ENCODE measurements at regions not wholly inside any gene's neighbourhood (a gene's known extent, or its start where the extent isn't known, plus 50 kb on each side); places are given as distances from the start of the nearest gene placed in this dataset.

GRCh38 chr15:47157827-47158226 is 559.5 kb upstream of the SEMA6D start:
- no peaks in the 10 kb centered on the region for H3K27me3 ChIP-seq
- no peak for TF ChIP-seq CTCF (IDR thresholded peaks at IDR 0.05)
- intact Hi-C loops (cut with DNase I), result no loop called here
- no peaks in the 10 kb centered on the region for H3K9me3 ChIP-seq
- no peaks in the 10 kb centered on the region for H3K4me1 ChIP-seq
- DNase-seq (ENCODE audit: low spot score in 2 of 2), result no peak
- no peaks in the 10 kb centered on the region for H3K36me3 ChIP-seq
- no peak overlapping the region for H3K27ac ChIP-seq
- no peak overlapping the region for H3K4me3 ChIP-seq

DNA sequence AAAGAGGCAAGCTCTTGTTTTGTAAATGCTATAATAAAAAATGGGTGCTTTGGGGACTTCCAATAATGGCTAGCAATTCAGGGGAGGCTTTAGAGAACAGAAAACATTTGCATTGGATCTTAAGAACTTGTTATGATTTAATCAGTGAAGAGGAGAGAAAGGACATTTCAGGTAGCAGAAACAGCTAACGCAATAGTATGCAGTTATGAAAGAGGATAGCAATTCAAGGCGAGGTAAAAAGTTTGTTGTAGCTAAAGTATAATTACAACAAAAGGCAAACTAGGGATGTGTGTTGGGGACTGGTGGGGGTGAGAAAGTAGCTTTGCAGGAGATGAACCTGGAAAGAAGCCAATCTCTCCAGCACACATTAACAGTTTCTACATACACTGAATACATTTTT is 558.7 kb upstream of the SEMA6D start:
- intact Hi-C loops (cut with DNase I), result no loop called here
- TF ChIP-seq CTCF (IDR thresholded peaks at IDR 0.05), result no peak

GRCh38 chr15:47177177-47177576 is 540.1 kb upstream of the SEMA6D start:
- H3K27ac ChIP-seq, result no peak overlapping the region
- H3K4me1 ChIP-seq, result no peaks in the 10 kb centered on the region
- no peak overlapping the region for H3K4me3 ChIP-seq
- DNase-seq (ENCODE audit: low spot score in 2 of 2), result no peak
- intact Hi-C loops (cut with DNase I), result no loop called here
- no peaks in the 10 kb centered on the region for H3K9me3 ChIP-seq
- TF ChIP-seq CTCF (IDR thresholded peaks at IDR 0.05), result no peak
- H3K36me3 ChIP-seq, result no peaks in the 10 kb centered on the region
- no peaks in the 10 kb centered on the region for H3K27me3 ChIP-seq

More for the DNA sequence above, 558.7 kb upstream of the SEMA6D start:
- Histone ChIP-seq H3K27ac (no peak overlapping the region), H3K4me1 (no peaks in the 10 kb centered on the region), H3K9me3 (no peaks in the 10 kb centered on the region), H3K36me3 (no peaks in the 10 kb centered on the region), H3K4me3 (no peak overlapping the region), H3K27me3 (no peaks in the 10 kb centered on the region)
- DNase-seq (ENCODE audit: low spot score in 2 of 2), result no peak

DNA sequence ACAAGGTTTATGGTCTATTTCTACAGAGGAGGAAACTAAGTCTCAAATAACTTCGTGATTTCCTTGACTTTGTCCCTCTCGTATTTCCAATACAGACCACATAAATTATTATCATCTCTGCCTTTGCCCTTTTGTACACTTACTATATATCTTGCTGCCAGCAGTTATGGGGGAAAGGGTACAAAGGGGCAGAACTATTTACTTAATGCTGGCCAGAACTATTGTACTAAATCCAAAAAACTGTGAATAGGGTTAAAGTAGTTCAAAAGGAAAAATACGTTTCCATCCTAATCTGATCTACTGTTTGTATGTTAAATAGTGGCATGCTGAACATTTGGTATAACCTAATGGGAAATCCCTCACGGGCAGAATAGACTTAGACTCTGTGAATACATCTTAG is 537.3 kb upstream of the SEMA6D start:
- no peak for TF ChIP-seq CTCF (IDR thresholded peaks at IDR 0.05)
- H3K9me3 ChIP-seq, result no peaks in the 10 kb centered on the region
- no peaks in the 10 kb centered on the region for H3K36me3 ChIP-seq
- peaks cover 0 to 3% of the 10 kb centered on the region in 2 donors for H3K4me1 ChIP-seq
- H3K27ac ChIP-seq, result no peak overlapping the region
- intact Hi-C loops (cut with DNase I), result loop anchor here (10.0 kb wide), 1 partner anchor 865 kb away; no protein-coding TSS in a partner anchor
- no peaks in the 10 kb centered on the region for H3K27me3 ChIP-seq
- DNase-seq (ENCODE audit: low spot score in 2 of 2), result no peak
- H3K4me3 ChIP-seq, result no peak overlapping the region

DNA sequence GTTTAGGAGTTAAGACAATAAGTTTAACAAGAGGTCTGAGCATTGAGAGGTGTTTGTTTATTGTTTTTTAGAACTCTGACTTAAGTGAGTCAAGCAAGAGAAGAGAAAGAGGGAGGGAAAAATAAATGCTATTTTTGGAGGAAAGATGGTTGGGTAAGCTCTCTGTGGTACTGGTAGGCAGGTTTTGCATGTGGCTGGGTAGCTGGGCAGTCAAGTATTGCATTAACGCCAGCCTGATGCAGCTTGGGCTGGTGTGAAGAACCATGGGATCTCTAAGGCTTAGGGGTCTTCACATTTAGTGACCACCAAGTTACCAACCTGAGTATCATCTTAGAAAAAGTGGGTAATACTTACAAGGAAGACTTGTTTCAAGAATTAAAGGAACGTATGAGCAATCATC is 534.5 kb upstream of the SEMA6D start:
- Histone ChIP-seq H3K9me3 (no peaks in the 10 kb centered on the region), H3K4me1 (peaks cover 0 to 3% of the 10 kb centered on the region in 2 donors), H3K27me3 (no peaks in the 10 kb centered on the region), H3K27ac (no peak overlapping the region), H3K4me3 (no peak overlapping the region), H3K36me3 (no peaks in the 10 kb centered on the region)
- intact Hi-C loops (cut with DNase I), result loop anchor here (10.0 kb wide), 1 partner anchor 868 kb away; no protein-coding TSS in a partner anchor
- no peak for DNase-seq (ENCODE audit: low spot score in 2 of 2)
- no peak for TF ChIP-seq CTCF (IDR thresholded peaks at IDR 0.05)
